H1 (cell line): ENCODE measurements at regions not wholly inside any gene's neighbourhood (a gene's known extent, or its start where the extent isn't known, plus 50 kb on each side); places are given as distances from the start of the nearest gene placed in this dataset.

Experiments
- CTCF ChIA-PET: fragments of 300-600 bp; sonication (Branson Sonifier 250); formaldehyde crosslinking; loops from one replicate; lab custom pipeline; 2021; ENCODE audit not compliant: partially characterized antibody; lab: Charles Lee
- POLR2A ChIA-PET: fragments of 300-600 bp; sonication (Branson Sonifier 250); formaldehyde crosslinking; loops from one replicate; lab custom pipeline; 2021; ENCODE audit warnings: inconsistent platforms; ENCODE audit not compliant: partially characterized antibody; lab: Charles Lee
- DNase-seq, 2 experiments: peaks; one replicate each; pipeline versions ENCODE4 v3.0.0 to v3.0.0-alpha.2; 2010 to 2022; ENCODE audit warnings: low spot score in 2 of 2, low read depth in 1 of 2, mixed read lengths in 1 of 2
- FAIRE-seq: peaks from 2 replicates; lab custom pipeline; 2011; peaks lifted over from hg19 to GRCh38; lab: Jason Lieb, UNC
- H2AFZ ChIP-seq: 2 replicates; pipeline ENCODE4 v1.8.1; 2012; ENCODE audit warnings: low read length, inconsistent platforms
- H2AK5ac ChIP-seq: 2 replicates; pipeline ENCODE4 v1.6.1; 2013; ENCODE audit warnings: low read depth, low read length
- H2BK120ac ChIP-seq: replicated peaks from 2 replicates; pipeline ENCODE3; 2013; ENCODE audit warnings: low read depth, low read length, inconsistent platforms
- H2BK12ac ChIP-seq: 2 replicates; pipeline ENCODE4 v1.6.1; 2013; ENCODE audit warnings: low read depth, low read length
- H2BK15ac ChIP-seq: 2 replicates; pipeline ENCODE4 v1.6.1; 2013; ENCODE audit warnings: low read length
- H2BK20ac ChIP-seq: 2 replicates; pipeline ENCODE4 v1.6.1; 2013; ENCODE audit warnings: low read length
- H2BK5ac ChIP-seq: 2 replicates; pipeline ENCODE4 v1.6.1; 2013; ENCODE audit warnings: low read depth, low read length
- H3K14ac ChIP-seq: 2 replicates; pipeline ENCODE4 v1.6.1; 2013; ENCODE audit warnings: inconsistent platforms; ENCODE audit not compliant: insufficient read length
- H3K18ac ChIP-seq: 2 replicates; pipeline ENCODE4 v1.6.1; 2013; ENCODE audit warnings: low read length; ENCODE audit errors: extremely low read depth
- H3K23ac ChIP-seq: 2 replicates; pipeline ENCODE4 v1.6.1; 2013; ENCODE audit warnings: inconsistent platforms; ENCODE audit not compliant: insufficient read length
- H3K23me2 ChIP-seq: 2 replicates; pipeline ENCODE4 v1.6.1; 2013; ENCODE audit warnings: low read depth, low read length
- H3K27ac ChIP-seq: 2 replicates; pipeline ENCODE4 v1.6.1; 2011; ENCODE audit warnings: low read depth, low read length, inconsistent platforms
- H3K27me3 ChIP-seq, 4 experiments: replicated peaks in 1 of 4; 1 replicate in 1 of 4; 2 replicates in 3 of 4; pipeline versions ENCODE4 v1.6.1 to v1.8.1; 2011 to 2013; ENCODE audit warnings: low read length in 3 of 4, mild to moderate bottlenecking in 3 of 4, inconsistent platforms in 2 of 4, mixed read lengths in 2 of 4, moderate library complexity in 1 of 4; ENCODE audit not compliant: control insufficient read depth in 3 of 4, insufficient read depth in 3 of 4; ENCODE audit errors: extremely low read depth in 1 of 4
- H3K36me3 ChIP-seq, 4 experiments: 2 replicates each; pipeline versions ENCODE4 v1.6.1 to v1.8.1; 2011 to 2013; ENCODE audit warnings: mild to moderate bottlenecking in 4 of 4, low read length in 3 of 4, moderate library complexity in 2 of 4, control low read depth in 1 of 4, inconsistent platforms in 1 of 4; ENCODE audit not compliant: insufficient read depth in 4 of 4, control insufficient read depth in 2 of 4
- H3K4ac ChIP-seq: replicated peaks from 2 replicates; pipeline ENCODE3; 2013; ENCODE audit warnings: low read length, low read depth, mixed read lengths, inconsistent platforms; ENCODE audit not compliant: insufficient read length
- H3K4me1 ChIP-seq, 4 experiments: replicated peaks in 1 of 4; 1 replicate in 1 of 4; 2 replicates in 3 of 4; pipeline versions ENCODE4 v1.6.1 to v1.8.1; 2011 to 2013; ENCODE audit warnings: low read length in 3 of 4, inconsistent platforms in 2 of 4, mixed read lengths in 1 of 4; ENCODE audit not compliant: insufficient read depth in 4 of 4, control insufficient read depth in 3 of 4
- H3K4me2 ChIP-seq, 2 experiments: 2 replicates each; pipeline versions ENCODE4 v1.6.1 to v1.8.1; 2011 to 2013; ENCODE audit warnings: low read depth in 2 of 2, low read length in 2 of 2, control low read depth in 1 of 2, inconsistent platforms in 1 of 2, mild to moderate bottlenecking in 1 of 2; ENCODE audit not compliant: insufficient read depth in 1 of 2
- H3K4me3 ChIP-seq, 4 experiments: fragments of 200-600, 300-600 bp in 1 of 4; sonication (generic), shearing (Covaris generic), sonication (Bioruptor Twin) in 1 of 4; 2 replicates each; pipeline versions ENCODE4 v1.5.1 to v1.8.1; 2011 to 2016; ENCODE audit warnings: low read length in 4 of 4, low read depth in 3 of 4, control low read depth in 2 of 4, inconsistent platforms in 2 of 4, mild to moderate bottlenecking in 2 of 4, mixed read lengths in 1 of 4, moderate library complexity in 1 of 4; ENCODE audit not compliant: insufficient read depth in 2 of 4; ENCODE audit errors: extremely low read depth in 1 of 4
- H3K56ac ChIP-seq: replicated peaks from 2 replicates; pipeline ENCODE3; 2013; ENCODE audit warnings: low read depth, mild to moderate bottlenecking, mixed read lengths, low read length, inconsistent platforms; ENCODE audit not compliant: insufficient read length
- H3K79me1 ChIP-seq: 2 replicates; pipeline ENCODE4 v1.6.1; 2013; ENCODE audit warnings: low read depth, low read length, control low read depth
- H3K79me2 ChIP-seq, 2 experiments: 2 replicates each; pipeline versions ENCODE4 v1.6.1 to v1.8.1; 2012 to 2013; ENCODE audit warnings: low read length in 2 of 2, mild to moderate bottlenecking in 2 of 2, inconsistent platforms in 1 of 2; ENCODE audit not compliant: insufficient read depth in 2 of 2, control insufficient read depth in 1 of 2
- H3K9ac ChIP-seq, 4 experiments: replicated peaks in 1 of 4; 1 replicate in 1 of 4; 2 replicates in 3 of 4; pipeline versions ENCODE4 v1.6.1 to v1.8.1; 2011 to 2013; ENCODE audit warnings: low read depth in 3 of 4, low read length in 3 of 4, control low read depth in 2 of 4, mild to moderate bottlenecking in 2 of 4, moderate library complexity in 2 of 4, inconsistent platforms in 1 of 4; ENCODE audit errors: extremely low read depth in 1 of 4
- H3K9me3 ChIP-seq, 2 experiments: 2 replicates each; pipeline versions ENCODE4 v1.6.1 to v1.8.1; 2012 to 2013; ENCODE audit warnings: mild to moderate bottlenecking in 2 of 2, moderate library complexity in 2 of 2, control low read depth in 1 of 2, inconsistent platforms in 1 of 2, low read depth in 1 of 2, low read length in 1 of 2, mixed read lengths in 1 of 2; ENCODE audit not compliant: insufficient read depth in 2 of 2
- H4K20me1 ChIP-seq, 2 experiments: replicated peaks in 1 of 2; 2 replicates each; pipeline versions ENCODE3 to v1.8.1; 2011 to 2013; ENCODE audit warnings: inconsistent platforms in 2 of 2, low read length in 2 of 2, mild to moderate bottlenecking in 1 of 2; ENCODE audit not compliant: insufficient read depth in 2 of 2, control insufficient read depth in 1 of 2
- H4K5ac ChIP-seq: 2 replicates; pipeline ENCODE4 v1.6.1; 2013; ENCODE audit warnings: low read length, low read depth, mixed read lengths, inconsistent platforms; ENCODE audit not compliant: insufficient read length
- H4K8ac ChIP-seq: 2 replicates; pipeline ENCODE4 v1.8.0; 2013; ENCODE audit warnings: mild to moderate bottlenecking, moderate library complexity, low read length, inconsistent platforms; ENCODE audit not compliant: insufficient read depth; ENCODE audit errors: extremely low read depth
- H4K91ac ChIP-seq: replicated peaks from 2 replicates; pipeline ENCODE3; 2013; ENCODE audit warnings: low read length, mixed read lengths, inconsistent platforms; ENCODE audit not compliant: insufficient read length
- CBX5 ChIP-seq: fragments of 300-800, 300-1000 bp; sonication (generic); IDR thresholded peaks from 2 replicates; pipeline ENCODE4 v1.7.1; 2016; ENCODE audit warnings: antibody characterized with exemption, low read length, low read depth
- FOSL1 ChIP-seq: IDR thresholded peaks from 2 replicates; pipeline ENCODE4 v1.6.1; 2011; ENCODE audit warnings: mild to moderate bottlenecking, low read depth, low read length, moderate library complexity; ENCODE audit not compliant: insufficient read depth
- JUND ChIP-seq: IDR thresholded peaks from 2 replicates; pipeline ENCODE4 v1.6.1; 2011; ENCODE audit warnings: mild to moderate bottlenecking, improper control_type of control experiment, low read length
- KDM1A ChIP-seq: fragments of 200-600, 300-600 bp; sonication (generic); IDR thresholded peaks from 2 replicates; pipeline ENCODE4 v1.7.1; 2016; ENCODE audit warnings: mild to moderate bottlenecking, low read length, borderline replicate concordance
- KDM5A ChIP-seq: fragments of 200-600 bp; IDR thresholded peaks from 2 replicates; pipeline ENCODE4 v1.7.1; 2012; ENCODE audit warnings: mild to moderate bottlenecking, low read length, inconsistent platforms, mixed read lengths
- PHF8 ChIP-seq: fragments of 200-600 bp; sonication (generic); conservative IDR thresholded peaks from 2 replicates; pipeline ENCODE4 v1.7.1; 2012; ENCODE audit warnings: low read depth, mild to moderate bottlenecking, inconsistent platforms, low read length, moderate library complexity
- RNF2 ChIP-seq: fragments of 200-900, 300-1000 bp; sonication (generic); IDR thresholded peaks from 2 replicates; pipeline ENCODE4 v1.7.1; 2016; ENCODE audit warnings: borderline replicate concordance, low read depth, mild to moderate bottlenecking, antibody characterized with exemption, low read length; ENCODE audit not compliant: poor library complexity, severe bottlenecking; ENCODE audit errors: missing control alignments
- SUZ12 ChIP-seq: fragments of 200-600 bp; sonication (generic); IDR thresholded peaks from 2 replicates; pipeline ENCODE4 v1.6.1; 2012; ENCODE audit warnings: mild to moderate bottlenecking, inconsistent platforms, low read length, moderate library complexity, mixed read lengths
- TAF1 ChIP-seq: IDR thresholded peaks from 2 replicates; pipeline ENCODE4 v1.6.1; 2011; ENCODE audit warnings: mild to moderate bottlenecking, low read depth, low read length
- WGBS, 2 experiments: shearing (Covaris generic) in 1 of 2; methylation state at CpG; one replicate each; pipeline versions ENCODE4 v1.1.6 to v1.1.7; 2013 to 2015; ENCODE audit warnings: low lambda C conversion rate in 2 of 2, mixed read lengths in 2 of 2, inconsistent platforms in 1 of 2, low coverage in 1 of 2, missing lambda C conversion rate in 1 of 2; ENCODE audit not compliant: insufficient replicate concordance in 2 of 2, insufficient coverage in 1 of 2, insufficient read length in 1 of 2; ENCODE audit errors: extremely low coverage in 1 of 2, missing lambda C conversion rate in 1 of 2; 5-methylcytosine and 5-hydroxymethylcytosine counted together
- TF ChIP-seq, protein P1 (sequence below): IDR thresholded peaks from 2 replicates; pipeline ENCODE4 v1.6.1; 2012; ENCODE audit warnings: low read length, inconsistent platforms
- TF ChIP-seq, protein P2 (sequence below): IDR thresholded peaks from 2 replicates; pipeline ENCODE4 v1.6.1; 2012; ENCODE audit warnings: inconsistent platforms

DNA sequence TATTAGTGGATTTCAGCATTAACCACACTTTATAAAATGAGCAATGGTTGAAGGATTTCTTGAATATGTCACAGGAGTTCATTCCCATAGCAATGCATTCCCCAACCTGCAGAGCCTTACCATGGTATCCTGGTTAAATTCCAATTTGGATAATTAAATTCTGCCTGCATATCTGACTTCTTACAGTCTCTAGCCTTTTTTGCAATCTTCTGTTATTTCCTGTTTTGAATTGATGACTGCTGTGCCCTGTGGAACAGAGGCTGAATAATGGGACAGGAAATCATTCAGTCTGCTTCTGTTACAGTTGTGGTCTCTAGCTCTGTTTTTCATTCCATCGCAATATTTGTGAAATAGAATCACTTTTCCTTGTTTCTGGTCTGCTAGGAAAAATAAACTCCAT is 1823.9 kb downstream of the PLA2G4A start:
- DNase-seq (no peak), FAIRE-seq (no peak)
- Histone ChIP-seq H2AK5ac (no peak overlapping the region), H3K27me3 (no peaks in the 10 kb centered on the region), H4K5ac (no peak overlapping the region), H3K23ac (no peak overlapping the region), H3K56ac (no peak overlapping the region), H2BK12ac (no peak overlapping the region), H3K36me3 (no peaks in the 10 kb centered on the region), H3K23me2 (no peaks in the 10 kb centered on the region), H3K4me2 (no peak overlapping the region), H3K9ac (no peak overlapping the region), H3K18ac (no peak overlapping the region), H3K27ac (no peak overlapping the region), H3K79me1 (no peaks in the 10 kb centered on the region), H4K91ac (no peak overlapping the region), H3K9me3 (no peaks in the 10 kb centered on the region), H2BK120ac (no peak overlapping the region), H2BK5ac (no peak overlapping the region), H3K4ac (no peak overlapping the region), H3K4me1 (no peaks in the 10 kb centered on the region), H4K8ac (no peak overlapping the region), H3K79me2 (no peaks in the 10 kb centered on the region), H3K4me3 (no peak overlapping the region), H2AFZ (no peak overlapping the region), H2BK20ac (no peak overlapping the region), H4K20me1 (no peaks in the 10 kb centered on the region), H2BK15ac (no peak overlapping the region), H3K14ac (no peak overlapping the region)
- TF ChIP-seq KDM1A: no peak
- no peak for TF ChIP-seq JUND
- TF ChIP-seq KDM5A: no peak
- no peak for TF ChIP-seq PHF8
- TF ChIP-seq, protein P1, sequence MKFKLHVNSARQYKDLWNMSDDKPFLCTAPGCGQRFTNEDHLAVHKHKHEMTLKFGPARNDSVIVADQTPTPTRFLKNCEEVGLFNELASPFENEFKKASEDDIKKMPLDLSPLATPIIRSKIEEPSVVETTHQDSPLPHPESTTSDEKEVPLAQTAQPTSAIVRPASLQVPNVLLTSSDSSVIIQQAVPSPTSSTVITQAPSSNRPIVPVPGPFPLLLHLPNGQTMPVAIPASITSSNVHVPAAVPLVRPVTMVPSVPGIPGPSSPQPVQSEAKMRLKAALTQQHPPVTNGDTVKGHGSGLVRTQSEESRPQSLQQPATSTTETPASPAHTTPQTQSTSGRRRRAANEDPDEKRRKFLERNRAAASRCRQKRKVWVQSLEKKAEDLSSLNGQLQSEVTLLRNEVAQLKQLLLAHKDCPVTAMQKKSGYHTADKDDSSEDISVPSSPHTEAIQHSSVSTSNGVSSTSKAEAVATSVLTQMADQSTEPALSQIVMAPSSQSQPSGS: no peak
- TF ChIP-seq FOSL1: no peak
- TF ChIP-seq CBX5: no peak
- TF ChIP-seq TAF1: no peak
- TF ChIP-seq, protein P2, sequence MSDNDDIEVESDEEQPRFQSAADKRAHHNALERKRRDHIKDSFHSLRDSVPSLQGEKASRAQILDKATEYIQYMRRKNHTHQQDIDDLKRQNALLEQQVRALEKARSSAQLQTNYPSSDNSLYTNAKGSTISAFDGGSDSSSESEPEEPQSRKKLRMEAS: no peak
- TF ChIP-seq RNF2: no peak
- no peak for TF ChIP-seq SUZ12
- CTCF ChIA-PET: interaction anchor here (0.8 kb wide), 1 partner anchor 14 kb away, joined by 3 read pairs; no protein-coding TSS in a partner anchor
- 36% methylated on average over 1 of the region's 1 CpG; no CpG with 5 or more reads in 1 of the 2 experiments for WGBS, 2 experiments
- POLR2A ChIA-PET: no interaction called here
